ENCODE measurements at regions not wholly inside any gene's neighbourhood (a gene's known extent, or its start where the extent isn't known, plus 50 kb on each side); places are given as distances from the start of the nearest gene placed in this dataset.

- Histone ChIP-seq H3K4me3 (ENCODE audit: low read length) (no peak overlapping the region), H3K9me2 (replicated peaks; ENCODE audit: control insufficient read depth, low read length) (no peaks in the 10 kb centered on the region), H4K20me1 (ENCODE audit: control insufficient read depth, insufficient read depth, low read depth, low read length) (no peaks in the 10 kb centered on the region), H3K4me1 (ENCODE audit: control insufficient read depth, low read length) (no peaks in the 10 kb centered on the region), H3K27me3 (ENCODE audit: control insufficient read depth, low read length) (no peaks in the 10 kb centered on the region), H3K36me3 (ENCODE audit: control insufficient read depth, low read length) (no peaks in the 10 kb centered on the region), H3F3A (ENCODE audit: control insufficient read depth, insufficient read depth) (no peaks in the 10 kb centered on the region), H3K4me2 (ENCODE audit: low read length) (no peak overlapping the region), H3K27ac (ENCODE audit: low read depth, low read length) (no peak overlapping the region), H3K79me2 (ENCODE audit: control insufficient read depth, low read length) (no peaks in the 10 kb centered on the region), H3K9me3 (ENCODE audit: control insufficient read depth, insufficient read depth, low read length) (no peaks in the 10 kb centered on the region)
- TF ChIP-seq CTCF (IDR thresholded peaks at IDR 0.05; ENCODE audit: low read depth, low read length, poor library complexity, severe bottlenecking), result no peak
- TF ChIP-seq EZH2phosphoT487 (IDR thresholded peaks at IDR 0.05; ENCODE audit: borderline replicate concordance, low read length), result no peak
Measured at GRCh38 chr11:116686866-116687265, 85.9 kb downstream of the BUD13 start.

GRCh38 chr11:116683982-116684381, 88.8 kb downstream of the BUD13 start:
- no peak overlapping the region for H3K27ac ChIP-seq (ENCODE audit: low read depth, low read length)
- H3K4me2 ChIP-seq (ENCODE audit: low read length), result no peak overlapping the region
- H3K36me3 ChIP-seq (ENCODE audit: control insufficient read depth, low read length), result no peaks in the 10 kb centered on the region
- no peaks in the 10 kb centered on the region for H3F3A ChIP-seq (ENCODE audit: control insufficient read depth, insufficient read depth)
- no peaks in the 10 kb centered on the region for H3K9me2 ChIP-seq (replicated peaks; ENCODE audit: control insufficient read depth, low read length)
- H3K4me1 ChIP-seq (ENCODE audit: control insufficient read depth, low read length), result no peaks in the 10 kb centered on the region
- H3K4me3 ChIP-seq (ENCODE audit: low read length), result no peak overlapping the region
- H3K9me3 ChIP-seq (ENCODE audit: control insufficient read depth, insufficient read depth, low read length), result no peaks in the 10 kb centered on the region
- no peaks in the 10 kb centered on the region for H4K20me1 ChIP-seq (ENCODE audit: control insufficient read depth, insufficient read depth, low read depth, low read length)
- TF ChIP-seq CTCF (IDR thresholded peaks at IDR 0.05; ENCODE audit: low read depth, low read length, poor library complexity, severe bottlenecking) (no peak), EZH2phosphoT487 (IDR thresholded peaks at IDR 0.05; ENCODE audit: borderline replicate concordance, low read length) (no peak)
- no peaks in the 10 kb centered on the region for H3K79me2 ChIP-seq (ENCODE audit: control insufficient read depth, low read length)
- no peaks in the 10 kb centered on the region for H3K27me3 ChIP-seq (ENCODE audit: control insufficient read depth, low read length)

GRCh38 chr11:116680349-116681125, 92.2 kb downstream of the BUD13 start:
- TF ChIP-seq CTCF (IDR thresholded peaks at IDR 0.05; ENCODE audit: low read depth, low read length, poor library complexity, severe bottlenecking) (no peak), EZH2phosphoT487 (IDR thresholded peaks at IDR 0.05; ENCODE audit: borderline replicate concordance, low read length) (no peak)
- Histone ChIP-seq H3K9me3 (ENCODE audit: control insufficient read depth, insufficient read depth, low read length) (peaks cover under 1% of the 10 kb centered on the region; the same call in 1 of the 2 replicates), H4K20me1 (ENCODE audit: control insufficient read depth, insufficient read depth, low read depth, low read length) (no peaks in the 10 kb centered on the region), H3K4me2 (ENCODE audit: low read length) (no peak overlapping the region), H3K36me3 (ENCODE audit: control insufficient read depth, low read length) (no peaks in the 10 kb centered on the region), H3K79me2 (ENCODE audit: control insufficient read depth, low read length) (no peaks in the 10 kb centered on the region), H3K4me3 (ENCODE audit: low read length) (no peak overlapping the region), H3K4me1 (ENCODE audit: control insufficient read depth, low read length) (no peaks in the 10 kb centered on the region), H3F3A (ENCODE audit: control insufficient read depth, insufficient read depth) (no peaks in the 10 kb centered on the region), H3K9me2 (replicated peaks; ENCODE audit: control insufficient read depth, low read length) (no peaks in the 10 kb centered on the region), H3K27ac (ENCODE audit: low read depth, low read length) (no peak overlapping the region), H3K27me3 (ENCODE audit: control insufficient read depth, low read length) (no peaks in the 10 kb centered on the region)

Measured in DOHH2 (cell line).